Muscle layer of duodenum (tissue), 2 donors: ENCODE measurements at regions not wholly inside any gene's neighbourhood (a gene's known extent, or its start where the extent isn't known, plus 50 kb on each side); places are given as distances from the start of the nearest gene placed in this dataset.

Experiments used
- H3K27ac ChIP-seq: one replicate; pipeline ENCODE4 v1.7.0; 2013; ENCODE audit warnings: mild to moderate bottlenecking, low read length
- H3K27me3 ChIP-seq: one replicate; pipeline ENCODE4 v1.7.0; 2013; ENCODE audit warnings: low read depth, mild to moderate bottlenecking, control low read depth, low read length
- H3K36me3 ChIP-seq, 2 donors: one replicate each; pipeline ENCODE4 v1.7.0; 2013; ENCODE audit warnings: low read length in 2 of 2, control low read depth in 1 of 2, mild to moderate bottlenecking in 1 of 2; ENCODE audit not compliant: insufficient read depth in 2 of 2, control insufficient read depth in 1 of 2
- H3K4me1 ChIP-seq, 2 donors: one replicate each; pipeline ENCODE4 v1.7.0; 2013; ENCODE audit warnings: low read length in 2 of 2, mild to moderate bottlenecking in 2 of 2, control low read depth in 1 of 2, moderate library complexity in 1 of 2; ENCODE audit not compliant: insufficient read depth in 2 of 2, control insufficient read depth in 1 of 2
- H3K4me3 ChIP-seq, 2 donors: one replicate each; pipeline ENCODE4 v1.7.0; 2013; ENCODE audit warnings: low read length in 2 of 2, low read depth in 1 of 2, mild to moderate bottlenecking in 1 of 2
- H3K9me3 ChIP-seq, 2 donors: one replicate each; pipeline ENCODE4 v1.7.0; 2013; ENCODE audit warnings: low read length in 2 of 2, control low read depth in 1 of 2, mild to moderate bottlenecking in 1 of 2; ENCODE audit not compliant: control insufficient read depth in 1 of 2
- donor health status: healthy.

DNA sequence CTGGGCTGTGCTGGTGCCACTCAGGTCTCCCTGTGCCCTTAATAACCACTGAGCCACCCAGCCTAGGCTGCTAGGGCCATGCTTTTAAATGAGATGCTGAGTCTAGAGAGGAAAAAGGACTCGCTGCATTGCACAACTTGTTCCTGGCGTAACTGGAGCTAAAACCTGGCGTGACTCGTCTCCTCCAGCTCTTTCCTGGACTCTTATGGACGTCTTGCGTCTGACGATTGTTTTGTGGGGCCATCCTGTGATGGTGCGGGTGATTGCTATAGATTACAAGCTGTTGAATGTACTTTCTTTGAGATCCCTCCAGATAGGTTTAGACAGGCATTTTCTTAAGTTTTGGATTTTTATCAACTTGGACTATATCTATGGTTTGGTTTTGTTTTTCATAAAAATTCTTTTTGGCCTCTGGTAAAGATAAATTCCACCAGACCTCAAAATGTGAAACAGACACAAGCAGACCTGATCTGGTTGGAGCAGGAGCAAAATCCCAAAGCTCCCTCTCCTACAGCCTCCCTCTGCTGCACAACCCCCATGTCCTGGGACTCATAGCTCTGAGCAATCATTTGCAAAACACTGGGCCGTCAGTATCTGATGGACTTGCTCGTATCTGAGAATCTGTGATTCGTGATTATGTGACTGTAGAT, 230.3 kb downstream of the ARHGAP12 start:
- Histone ChIP-seq H3K27ac (peak overlapping the region; percentile 91), H3K4me3 (peak overlapping the region in 1 of 2 donors; percentile 9), H3K27me3 (no peaks in the 10 kb centered on the region), H3K36me3 (no peaks in the 10 kb centered on the region), H3K9me3 (no peaks in the 10 kb centered on the region), H3K4me1 (peaks cover 16 to 49% of the 10 kb centered on the region in 2 donors)

DNA sequence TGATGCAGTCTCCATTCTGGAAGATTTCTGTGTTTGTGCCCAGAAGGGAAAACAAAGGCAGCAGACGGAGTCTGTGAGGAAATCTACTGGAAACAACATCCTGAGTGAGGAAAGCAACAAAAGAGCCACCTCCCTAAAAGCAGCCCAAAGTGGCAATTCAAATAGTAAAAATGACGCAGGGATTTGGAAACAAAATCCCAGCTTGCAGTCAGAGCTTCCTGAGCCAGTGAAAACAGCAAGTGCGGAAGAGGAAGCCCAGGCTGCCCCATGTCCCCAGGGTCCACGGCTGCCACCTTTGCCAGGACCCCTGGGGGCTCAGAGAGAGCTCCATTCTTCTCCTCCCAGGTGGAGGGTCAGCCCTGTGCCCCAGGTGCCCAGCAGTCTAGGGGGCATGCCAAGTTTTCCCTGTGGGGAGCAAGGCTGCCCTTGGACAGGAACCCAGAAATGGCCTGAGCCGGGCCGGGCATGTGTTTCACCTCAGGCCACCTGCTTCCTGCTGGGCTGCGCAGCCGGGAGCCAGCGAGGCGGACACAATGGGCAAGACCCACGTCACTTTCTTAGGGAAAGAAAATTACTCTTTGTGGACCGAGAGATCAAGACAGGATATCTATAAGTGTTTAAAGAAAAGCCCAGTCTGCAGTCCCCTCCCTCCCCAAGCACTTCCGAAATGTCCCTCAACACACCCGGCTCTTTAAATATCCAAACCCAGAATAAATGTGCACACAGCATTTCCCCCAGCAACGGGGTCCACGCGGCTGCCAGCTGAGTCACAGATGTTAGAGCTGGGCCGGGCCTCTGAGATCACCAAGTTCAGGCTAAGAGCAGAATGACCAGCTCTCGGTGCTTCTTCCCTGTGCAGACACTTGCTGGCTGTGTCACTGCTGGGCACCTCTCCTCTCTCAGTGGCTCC, 231.1 kb downstream of the ARHGAP12 start:
- Histone ChIP-seq H3K4me1 (peaks cover 16 to 49% of the 10 kb centered on the region in 2 donors), H3K27me3 (no peaks in the 10 kb centered on the region), H3K4me3 (peak overlapping the region in 1 of 2 donors; percentile 9)

DNA sequence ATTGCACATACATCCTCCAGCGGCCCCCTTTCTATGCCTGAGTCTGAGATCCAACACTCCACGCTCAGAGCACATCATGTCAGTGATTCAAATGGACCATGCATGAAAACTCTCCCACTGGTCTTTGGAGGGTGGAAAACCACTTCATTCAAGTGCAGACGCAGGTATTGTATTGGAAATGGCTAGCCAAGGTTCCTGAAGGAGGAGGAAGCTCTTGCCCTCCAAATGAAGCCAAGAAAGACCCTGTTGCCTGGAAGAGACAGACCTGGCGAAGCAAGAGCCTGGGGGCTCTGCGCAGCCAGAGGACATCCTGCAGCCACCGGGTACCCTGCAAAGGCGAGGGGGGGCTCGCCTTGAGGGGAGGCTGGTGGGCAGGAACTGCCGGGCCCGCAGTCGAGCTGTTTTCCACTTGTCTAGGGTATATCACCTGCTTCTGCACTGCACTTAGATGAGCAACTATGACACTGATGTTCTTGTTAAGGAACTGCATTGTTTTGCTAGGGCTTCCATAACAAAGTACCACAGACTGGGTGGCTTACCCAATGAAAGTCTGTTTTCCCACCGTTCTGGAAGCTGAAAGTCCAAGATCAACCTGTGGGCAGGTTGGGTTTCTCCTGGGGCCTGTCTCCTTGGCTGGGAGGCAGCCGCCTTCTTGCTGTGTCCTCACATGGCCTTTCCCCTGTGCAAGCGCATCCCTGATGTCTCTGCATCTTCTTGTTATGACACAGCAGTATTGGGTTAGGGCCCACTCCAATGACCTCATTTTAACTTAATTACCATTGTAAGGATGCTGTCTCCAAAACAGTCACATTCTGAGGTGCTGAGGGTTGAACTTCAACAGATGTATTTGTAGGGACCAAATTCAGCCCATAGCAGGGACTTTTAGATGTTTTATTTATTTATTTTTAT, 233.4 kb downstream of the ARHGAP12 start:
- peaks cover 0 to 4% of the 10 kb centered on the region in 2 donors for H3K9me3 ChIP-seq
- H3K4me3 ChIP-seq: no peak overlapping the region
- no peaks in the 10 kb centered on the region for H3K27me3 ChIP-seq
- no peak overlapping the region for H3K27ac ChIP-seq
- peaks cover 12 to 30% of the 10 kb centered on the region in 2 donors for H3K4me1 ChIP-seq
- no peaks in the 10 kb centered on the region for H3K36me3 ChIP-seq

More for the DNA sequence above, 231.1 kb downstream of the ARHGAP12 start:
- H3K27ac ChIP-seq: peak overlapping the region; percentile 91
- H3K9me3 ChIP-seq: no peaks in the 10 kb centered on the region
- H3K36me3 ChIP-seq: no peaks in the 10 kb centered on the region

DNA sequence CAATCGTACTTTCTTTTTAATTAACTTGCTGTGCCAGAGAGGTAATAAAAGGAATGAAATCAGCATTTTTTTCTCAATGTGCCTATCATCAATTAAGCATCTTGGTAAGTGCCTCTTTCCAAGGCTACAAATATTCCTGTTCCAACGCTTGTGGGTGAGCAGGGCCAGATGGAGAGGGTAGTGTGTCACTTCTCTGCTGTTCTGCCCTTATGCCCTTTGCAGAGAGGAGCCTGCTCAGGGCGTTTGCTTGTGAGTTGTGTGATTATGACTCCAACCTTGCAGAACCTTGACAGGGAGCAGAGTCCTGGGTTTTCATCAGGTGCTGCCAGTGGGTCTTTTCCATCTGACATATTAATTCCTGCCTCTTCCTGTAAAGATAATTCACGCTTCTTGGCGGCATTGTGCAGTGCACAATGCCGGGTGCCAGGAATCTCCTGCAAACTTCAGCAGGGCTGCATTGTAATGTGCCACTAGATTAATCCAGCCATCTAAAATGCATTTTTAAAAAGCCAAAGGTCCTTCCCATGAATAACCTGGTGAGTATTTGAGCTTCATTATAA, 234.4 kb downstream of the ARHGAP12 start:
- Histone ChIP-seq H3K4me3 (no peak overlapping the region), H3K4me1 (peaks cover 6 to 21% of the 10 kb centered on the region in 2 donors), H3K36me3 (no peaks in the 10 kb centered on the region), H3K27me3 (no peaks in the 10 kb centered on the region), H3K27ac (no peak overlapping the region), H3K9me3 (peaks cover 7 to 9% of the 10 kb centered on the region in 2 donors)

DNA sequence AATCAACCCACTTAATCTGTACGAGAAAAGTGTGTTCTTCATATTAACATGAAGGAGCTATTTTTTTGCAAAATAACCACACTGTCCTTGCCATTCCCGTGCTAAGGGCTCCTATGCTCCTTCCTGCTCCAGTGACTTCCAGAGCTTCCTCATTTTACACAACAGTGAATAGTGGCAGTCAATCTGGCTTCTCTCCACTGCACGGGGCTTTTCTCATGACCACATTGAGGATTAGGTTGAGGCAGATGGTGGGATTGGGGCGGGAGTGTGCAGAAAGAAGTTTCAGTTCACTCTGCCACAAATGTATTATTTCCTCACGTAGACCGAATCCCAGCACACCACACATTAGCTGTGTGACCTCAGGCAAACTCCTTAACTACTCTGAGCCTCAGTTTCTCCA, 235.1 kb downstream of the ARHGAP12 start:
- no peaks in the 10 kb centered on the region for H3K27me3 ChIP-seq
- no peak overlapping the region for H3K27ac ChIP-seq
- H3K4me3 ChIP-seq: no peak overlapping the region
- peaks cover 9 to 12% of the 10 kb centered on the region in 2 donors for H3K9me3 ChIP-seq
- peaks cover under 1 to 14% of the 10 kb centered on the region in 2 donors for H3K4me1 ChIP-seq
- no peaks in the 10 kb centered on the region for H3K36me3 ChIP-seq

DNA sequence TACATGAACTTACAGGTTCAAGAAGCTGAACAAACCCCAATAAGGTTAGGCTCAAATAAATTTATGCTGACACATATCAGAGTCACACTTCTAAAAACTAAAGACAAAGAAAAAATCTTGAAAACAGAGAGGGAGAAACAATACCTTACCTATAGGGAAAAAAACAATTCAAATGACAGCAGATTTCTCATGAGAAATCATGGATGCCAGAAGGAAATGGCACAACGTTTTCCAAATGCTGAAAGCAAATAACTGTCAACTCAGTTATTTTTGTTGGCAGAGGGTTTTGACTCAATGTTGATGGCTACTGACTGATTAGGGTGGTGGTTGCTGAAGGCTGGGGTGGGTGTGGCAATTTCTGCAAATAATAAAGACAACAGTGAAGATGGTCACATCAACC, 239.4 kb downstream of the ARHGAP12 start:
- no peak overlapping the region for H3K4me3 ChIP-seq
- no peak overlapping the region for H3K27ac ChIP-seq
- no peaks in the 10 kb centered on the region for H3K27me3 ChIP-seq
- peaks cover 0 to under 1% of the 10 kb centered on the region in 2 donors for H3K4me1 ChIP-seq
- H3K36me3 ChIP-seq: no peaks in the 10 kb centered on the region
- peaks cover 11 to 25% of the 10 kb centered on the region in 2 donors for H3K9me3 ChIP-seq

DNA sequence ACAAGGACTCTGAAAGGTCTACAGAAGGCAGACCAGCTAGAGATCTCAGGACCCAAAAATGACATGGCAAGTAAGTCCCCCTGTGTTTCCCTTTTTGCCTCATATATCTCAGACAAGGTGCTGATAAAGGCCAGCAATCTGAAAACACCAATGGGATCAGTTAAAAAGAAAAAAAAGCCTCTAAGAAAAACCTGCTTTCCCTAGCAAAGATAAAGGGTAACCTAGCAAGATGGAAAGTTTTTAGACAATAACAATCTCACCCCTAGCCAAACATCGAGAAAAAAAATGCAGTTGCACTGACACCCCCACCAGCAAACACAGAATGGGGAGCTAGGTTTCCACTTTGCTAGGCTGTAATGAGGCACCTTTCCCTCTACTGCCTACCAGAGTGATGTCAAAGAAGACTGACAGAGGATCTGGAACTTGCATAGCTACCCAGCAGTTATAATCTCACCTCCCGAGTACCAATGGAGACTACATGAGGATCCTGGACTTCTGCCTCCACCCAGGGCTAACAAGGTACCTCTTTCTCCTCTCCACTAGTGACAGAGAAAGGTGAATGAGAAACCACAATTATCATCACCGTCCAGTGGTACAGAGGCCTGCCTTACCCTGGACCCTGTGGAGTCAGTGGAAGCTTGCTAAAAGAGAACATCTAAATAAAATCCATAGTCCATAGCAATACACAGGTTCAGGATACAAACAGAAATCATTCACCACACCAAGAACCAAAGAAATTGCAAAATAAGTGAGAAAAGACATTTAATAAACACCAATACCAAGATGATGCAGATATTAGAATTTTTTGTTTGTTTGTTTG, 240.8 kb downstream of the ARHGAP12 start:
- H3K36me3 ChIP-seq: no peaks in the 10 kb centered on the region
- H3K9me3 ChIP-seq: peaks cover 13 to 32% of the 10 kb centered on the region in 2 donors
- no peaks in the 10 kb centered on the region for H3K4me1 ChIP-seq
- no peak overlapping the region for H3K27ac ChIP-seq
- no peak overlapping the region for H3K4me3 ChIP-seq
- no peaks in the 10 kb centered on the region for H3K27me3 ChIP-seq

DNA sequence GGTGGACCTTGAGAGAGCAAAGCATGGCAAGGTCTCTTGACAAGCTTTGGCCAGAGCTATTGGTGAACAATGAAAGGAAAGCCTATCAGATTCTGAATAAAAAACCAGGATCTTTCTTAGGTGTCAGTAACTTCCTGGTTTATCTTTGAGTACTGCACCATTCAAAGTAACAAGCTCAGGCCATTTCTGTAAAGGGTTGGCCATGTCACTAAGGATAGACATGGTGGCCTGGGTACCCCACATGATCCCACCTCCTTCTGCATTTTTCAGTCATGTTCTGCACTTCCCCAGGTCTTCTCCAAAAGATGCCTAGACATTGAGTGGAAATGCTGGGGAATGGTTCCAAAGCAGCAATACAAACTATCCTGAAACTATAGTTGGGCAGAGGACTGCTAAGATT, 242.0 kb downstream of the ARHGAP12 start:
- peaks cover 13 to 38% of the 10 kb centered on the region in 2 donors for H3K9me3 ChIP-seq
- H3K27me3 ChIP-seq: no peaks in the 10 kb centered on the region
- H3K4me3 ChIP-seq: no peak overlapping the region
- no peaks in the 10 kb centered on the region for H3K36me3 ChIP-seq
- no peaks in the 10 kb centered on the region for H3K4me1 ChIP-seq
- H3K27ac ChIP-seq: no peak overlapping the region

DNA sequence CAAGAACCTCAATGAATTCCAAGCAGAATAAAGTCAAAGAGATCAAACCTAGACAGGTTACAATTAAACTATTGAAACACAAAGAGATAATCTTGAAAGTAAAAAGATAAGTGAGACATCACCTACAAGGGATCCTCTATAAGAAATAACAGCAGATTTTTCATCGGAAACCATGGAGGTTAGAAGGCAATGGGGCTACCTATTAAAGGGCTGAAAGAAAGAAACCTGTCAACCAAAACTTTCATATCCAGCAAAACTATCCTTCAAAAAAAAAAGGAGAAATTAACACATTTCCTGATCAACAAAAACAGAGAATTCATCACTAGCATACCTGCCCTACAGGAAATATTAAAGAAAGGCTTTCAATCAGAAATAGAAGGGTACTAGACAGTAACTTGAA, 244.9 kb downstream of the ARHGAP12 start:
- Histone ChIP-seq H3K4me3 (no peak overlapping the region), H3K4me1 (no peaks in the 10 kb centered on the region), H3K9me3 (peaks cover 4 to 26% of the 10 kb centered on the region in 2 donors), H3K36me3 (no peaks in the 10 kb centered on the region), H3K27me3 (no peaks in the 10 kb centered on the region), H3K27ac (no peak overlapping the region)

DNA sequence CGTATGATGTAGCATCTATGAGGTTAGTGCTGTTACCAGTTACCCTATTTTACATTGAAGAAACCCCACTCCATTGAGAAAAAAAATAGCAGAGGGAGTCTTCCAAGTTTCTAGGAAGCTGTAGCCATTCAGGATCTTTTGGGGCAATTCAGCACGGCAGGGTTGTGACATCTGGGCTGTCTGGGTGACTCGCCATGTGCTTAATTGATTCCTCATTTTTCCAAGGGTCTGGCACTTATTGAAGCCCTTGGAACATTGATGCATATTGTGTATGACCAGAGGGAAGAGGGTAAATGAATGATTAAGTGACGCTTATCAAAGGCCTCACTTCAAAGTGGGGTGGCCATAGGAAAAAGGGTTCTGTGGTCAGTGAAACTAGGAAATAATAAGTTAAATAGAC, 248.7 kb downstream of the ARHGAP12 start:
- Histone ChIP-seq H3K9me3 (peaks cover 8 to 32% of the 10 kb centered on the region in 2 donors), H3K4me1 (peaks cover 0 to 10% of the 10 kb centered on the region in 2 donors), H3K36me3 (no peaks in the 10 kb centered on the region), H3K4me3 (no peak overlapping the region), H3K27me3 (no peaks in the 10 kb centered on the region), H3K27ac (no peak overlapping the region)
